HG03571 (cell line): ENCODE measurements at regions not wholly inside any gene's neighbourhood (a gene's known extent, or its start where the extent isn't known, plus 50 kb on each side); places are given as distances from the start of the nearest gene placed in this dataset.

Experiments used
- ATAC-seq: cut with Tn5 transposase; IDR thresholded peaks from one replicate; pipeline ENCODE4 v1.9.1; 2021; ENCODE audit not compliant: unreplicated experiment

DNA sequence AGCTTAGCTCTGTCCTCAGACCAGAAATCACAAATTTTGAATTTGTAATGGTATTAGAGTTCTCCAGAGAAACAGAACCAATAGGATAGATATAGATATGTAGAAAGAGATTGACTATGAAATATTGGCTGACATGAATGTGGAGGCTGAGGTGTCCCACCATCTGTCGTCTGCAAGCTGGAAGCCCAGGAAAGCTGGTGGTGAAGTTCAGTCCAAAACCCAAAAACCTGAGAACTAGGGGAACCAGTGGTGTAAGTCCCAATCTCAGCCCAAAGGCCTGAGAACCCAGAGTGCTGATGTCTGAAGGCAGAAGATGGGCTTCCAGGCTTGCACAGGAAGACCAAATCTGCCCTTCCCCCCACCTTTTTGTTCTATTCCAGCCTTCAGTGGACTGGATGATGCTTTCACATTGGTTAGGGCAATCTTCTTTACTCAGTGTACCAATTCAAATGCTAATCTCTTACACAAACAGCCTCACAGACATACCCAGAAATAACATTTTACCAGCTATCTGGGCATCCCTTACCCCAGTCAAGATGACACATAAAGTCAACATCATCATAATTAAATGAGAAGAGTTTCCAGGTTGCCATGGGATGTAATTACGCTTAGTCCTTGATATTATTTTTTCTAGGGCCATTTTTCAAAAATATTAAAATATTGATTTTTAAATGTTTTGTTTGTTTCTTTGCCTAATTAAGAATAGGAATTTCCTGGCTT is 570.8 kb downstream of the UTRN start:
- no peak for ATAC-seq

DNA sequence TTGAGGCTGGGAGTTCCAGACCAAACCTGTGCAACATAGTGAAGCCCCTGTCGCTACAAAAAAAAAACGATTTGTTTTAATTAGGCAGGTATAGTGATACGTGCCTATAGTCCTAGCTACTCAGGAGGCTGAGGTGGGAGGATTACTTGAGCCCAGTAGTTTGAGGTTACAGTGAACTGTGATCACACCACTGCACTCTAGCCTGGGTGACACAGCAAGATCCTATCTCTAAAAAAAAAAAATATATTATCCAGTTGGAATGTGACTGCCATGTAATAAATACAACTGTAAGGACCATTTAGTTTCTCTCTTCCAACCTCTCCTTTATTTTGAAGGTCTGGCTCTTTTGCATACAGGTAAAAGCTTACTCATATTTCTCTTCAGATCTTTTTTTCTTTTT is 571.5 kb downstream of the UTRN start:
- no peak for ATAC-seq

- no peak for ATAC-seq
Measured at GRCh38 chr6:144857086-144857485, 572.0 kb downstream of the UTRN start.

GRCh38 chr6:144862769-144863168 is 577.6 kb downstream of the UTRN start:
- ATAC-seq, result no peak

GRCh38 chr6:144867761-144868160 is 582.6 kb downstream of the UTRN start:
- ATAC-seq, result no peak

DNA sequence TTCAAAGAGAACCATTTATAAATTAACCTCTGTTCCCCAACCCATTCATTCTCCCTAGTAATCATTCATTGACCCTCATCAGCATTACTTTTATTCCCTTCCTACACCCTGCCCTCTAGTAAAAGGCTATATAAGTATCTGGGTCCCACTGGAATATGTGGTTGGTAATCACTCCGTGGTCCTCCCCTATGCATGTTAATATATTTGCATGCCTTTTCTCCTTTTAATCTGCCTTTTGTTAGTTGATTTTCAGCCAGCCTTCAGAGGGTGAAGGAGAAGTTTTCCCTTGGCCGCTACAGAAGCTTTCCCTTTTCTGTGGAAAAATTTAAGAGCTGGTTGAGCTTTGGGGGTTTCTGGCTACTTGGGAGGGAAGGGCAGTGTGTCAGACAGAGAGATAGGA is 585.6 kb downstream of the UTRN start:
- no peak for ATAC-seq

GRCh38 chr6:144873623-144874378 is 588.7 kb downstream of the UTRN start:
- no peak for ATAC-seq

GRCh38 chr6:144876689-144877088 is 591.6 kb downstream of the UTRN start:
- ATAC-seq, result no peak

DNA sequence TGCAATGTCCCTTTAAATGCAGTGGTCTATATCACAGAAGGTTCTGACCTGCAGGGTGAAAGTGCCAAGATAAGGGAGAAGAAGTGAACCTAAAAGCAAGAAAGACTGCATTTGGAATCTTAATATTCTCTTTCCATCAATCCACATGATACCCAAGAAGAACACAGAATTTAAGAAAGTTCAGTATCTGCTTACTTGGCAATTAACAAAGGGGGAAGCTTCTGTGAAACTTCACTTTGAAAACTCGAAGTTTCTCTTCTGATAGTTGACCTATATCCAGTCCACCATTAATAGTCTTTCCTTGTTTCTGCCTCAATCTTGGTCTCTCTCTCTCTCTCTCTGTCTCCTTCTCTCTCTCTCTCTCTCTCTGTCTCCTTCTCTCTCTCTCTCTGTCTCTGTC is 592.0 kb downstream of the UTRN start:
- ATAC-seq, result no peak

GRCh38 chr6:144878577-144878976 is 593.4 kb downstream of the UTRN start:
- ATAC-seq, result no peak

DNA sequence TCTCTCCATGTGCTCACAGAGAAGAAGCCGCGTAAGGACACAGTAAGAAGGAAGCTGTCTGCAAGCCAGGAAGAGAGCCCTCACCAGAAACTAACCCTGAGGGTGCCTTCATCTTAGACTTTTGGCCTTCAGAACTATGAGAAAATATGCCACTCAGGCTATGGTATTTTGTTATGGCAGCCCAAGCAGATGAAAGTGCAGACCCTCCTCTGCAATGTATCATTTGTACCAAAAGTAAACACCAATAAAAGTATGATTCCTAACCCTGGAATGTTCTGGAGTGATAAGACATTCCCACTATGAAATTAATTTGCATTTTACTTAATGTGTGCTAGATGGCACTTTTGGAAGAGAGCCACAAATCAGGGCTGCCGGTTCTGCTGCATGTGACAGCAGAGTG is 594.3 kb downstream of the UTRN start:
- ATAC-seq, result no peak

DNA sequence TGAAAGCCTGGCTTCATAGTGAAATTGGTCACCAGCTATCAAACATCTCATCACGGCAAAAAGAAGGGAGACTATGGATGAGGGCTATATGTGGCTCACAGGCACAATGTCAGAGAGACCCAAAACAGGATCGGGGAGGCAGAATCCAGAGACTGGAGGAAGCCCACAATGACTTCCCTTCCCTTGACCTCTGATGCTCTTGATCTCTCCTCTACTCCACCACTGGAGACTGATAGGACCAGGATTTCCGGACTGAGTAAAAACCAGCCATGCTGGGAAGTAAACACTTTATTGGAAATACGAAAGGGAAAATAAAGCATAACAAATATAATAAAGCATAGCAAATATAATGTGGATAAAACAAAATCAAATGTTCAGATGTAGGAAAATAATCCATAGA is 597.3 kb downstream of the UTRN start:
- no peak for ATAC-seq

GRCh38 chr6:144883915-144884314 is 598.8 kb downstream of the UTRN start:
- ATAC-seq, result no peak

DNA sequence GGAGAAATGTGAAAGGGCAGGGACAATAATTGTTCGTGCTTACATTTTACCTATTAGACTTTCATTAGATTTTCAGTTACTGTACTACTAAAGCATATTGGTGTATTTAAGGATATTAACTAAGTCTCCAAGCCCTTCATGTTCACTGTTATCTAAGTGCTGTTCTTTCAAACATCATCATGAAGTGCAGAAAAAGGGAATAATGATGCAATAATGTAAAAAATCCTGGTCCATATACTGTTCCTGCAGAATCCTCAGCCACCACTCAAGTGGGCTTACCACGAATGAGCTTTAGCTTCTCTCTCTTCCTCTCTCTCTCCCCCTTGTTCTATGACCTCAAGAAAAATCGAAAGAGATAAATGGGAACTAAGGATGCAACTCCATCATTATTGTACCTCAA is 600.7 kb downstream of the UTRN start:
- no peak for ATAC-seq

DNA sequence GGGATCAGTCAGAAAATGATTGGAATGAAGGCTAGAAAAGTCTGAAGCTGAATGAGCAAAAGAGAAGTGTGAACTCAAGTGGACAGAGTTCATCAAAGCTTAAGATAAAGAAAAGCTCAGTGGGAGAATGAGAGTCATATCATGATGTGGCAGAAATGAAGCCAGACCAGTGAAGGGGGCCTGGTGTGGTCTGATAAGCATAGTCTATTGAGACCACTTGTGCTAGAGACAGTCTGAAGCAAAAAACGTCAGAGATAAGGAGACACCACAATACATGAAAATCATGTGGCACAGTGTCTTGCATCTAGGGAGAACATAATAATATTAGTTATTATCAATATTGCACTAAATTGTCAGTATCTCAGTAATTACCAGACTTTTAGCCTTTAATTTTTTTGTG is 601.5 kb downstream of the UTRN start:
- no peak for ATAC-seq

DNA sequence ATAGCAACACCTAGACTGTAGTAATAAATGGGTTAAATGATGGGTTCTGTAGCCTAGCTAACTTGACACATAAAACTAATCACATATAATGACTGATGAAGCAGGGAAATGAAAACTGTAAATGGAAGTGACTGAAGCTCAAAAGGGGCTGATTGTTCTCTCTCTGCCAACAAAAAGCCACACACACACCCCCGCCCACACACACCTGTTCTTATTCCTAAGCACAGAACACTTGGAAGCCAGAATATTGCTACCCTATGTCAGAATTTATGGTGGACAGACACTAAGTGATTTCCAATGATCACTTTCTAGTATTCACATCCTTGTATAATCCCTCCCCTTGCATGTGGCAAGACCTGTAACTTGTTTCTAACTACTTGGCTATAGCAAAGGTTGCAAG is 603.5 kb downstream of the UTRN start:
- no peak for ATAC-seq

DNA sequence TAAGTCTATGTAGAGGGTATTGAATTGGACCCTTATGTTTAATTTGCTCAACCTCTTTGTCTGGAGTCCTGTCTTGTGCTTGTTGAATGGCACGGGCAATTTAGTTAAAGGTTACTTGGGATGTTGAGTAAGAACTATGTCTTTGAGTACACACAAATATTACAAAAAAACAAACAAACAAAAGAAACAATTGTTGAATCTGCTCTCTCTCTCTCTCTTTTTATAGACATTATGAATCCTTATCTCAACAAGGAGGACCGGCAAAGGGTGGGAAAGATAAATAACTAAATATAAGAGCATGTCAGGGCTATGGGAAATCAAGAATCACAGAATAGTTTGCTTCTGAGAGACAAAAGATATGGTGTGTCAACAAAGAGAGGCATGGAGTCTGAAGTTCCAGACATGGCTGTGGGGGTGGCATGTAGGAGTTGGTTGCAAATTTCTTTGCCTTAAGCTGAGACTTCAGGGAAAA is 608.6 kb downstream of the UTRN start:
- ATAC-seq, result no peak

GRCh38 chr6:144894240-144894639 is 609.1 kb downstream of the UTRN start:
- ATAC-seq, result no peak

DNA sequence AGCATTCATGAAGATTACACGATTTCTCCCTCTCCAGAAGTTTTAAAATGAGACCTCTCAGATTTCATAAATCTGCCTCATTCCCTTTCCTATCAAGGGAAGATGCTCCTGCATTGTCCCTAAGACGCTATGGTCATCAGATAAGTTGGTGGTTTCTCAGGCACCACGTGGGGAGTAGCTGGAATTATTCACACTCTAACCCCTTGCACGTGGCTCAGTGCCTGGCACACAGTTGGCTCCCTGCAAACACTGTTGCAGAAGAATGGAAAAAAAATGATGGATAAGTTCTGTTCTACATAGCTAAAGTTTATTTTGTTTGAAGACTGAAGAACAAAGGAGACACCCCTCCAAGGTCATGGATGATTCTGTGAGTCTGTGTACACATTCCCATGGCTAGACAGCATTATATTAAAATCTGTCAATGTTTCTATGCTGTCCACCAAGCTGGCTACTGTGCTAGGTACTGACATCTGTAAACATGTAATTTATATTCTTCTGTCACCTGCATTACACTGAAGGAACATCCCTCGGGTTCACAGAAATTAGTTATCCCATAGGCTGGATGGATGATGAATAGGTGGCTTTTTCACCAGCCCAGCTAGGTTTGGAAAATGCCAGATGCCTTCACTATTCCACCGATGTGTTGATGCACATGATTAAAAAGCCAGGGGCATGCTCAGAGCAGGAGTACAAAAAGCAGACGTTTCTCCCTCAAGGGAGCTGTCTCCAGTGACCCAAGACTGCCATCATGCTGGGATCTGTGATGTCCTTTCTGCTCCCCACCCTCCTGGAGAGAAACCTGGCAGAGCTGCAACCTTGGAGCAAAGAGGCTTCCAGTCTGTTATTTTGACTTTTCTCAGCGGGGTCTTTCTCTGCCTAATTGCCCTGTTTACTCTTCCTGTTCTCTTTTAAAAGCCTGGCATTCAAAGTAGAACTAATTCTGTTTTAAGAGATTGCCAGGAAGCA is 610.5 kb downstream of the UTRN start:
- ATAC-seq, result no peak

DNA sequence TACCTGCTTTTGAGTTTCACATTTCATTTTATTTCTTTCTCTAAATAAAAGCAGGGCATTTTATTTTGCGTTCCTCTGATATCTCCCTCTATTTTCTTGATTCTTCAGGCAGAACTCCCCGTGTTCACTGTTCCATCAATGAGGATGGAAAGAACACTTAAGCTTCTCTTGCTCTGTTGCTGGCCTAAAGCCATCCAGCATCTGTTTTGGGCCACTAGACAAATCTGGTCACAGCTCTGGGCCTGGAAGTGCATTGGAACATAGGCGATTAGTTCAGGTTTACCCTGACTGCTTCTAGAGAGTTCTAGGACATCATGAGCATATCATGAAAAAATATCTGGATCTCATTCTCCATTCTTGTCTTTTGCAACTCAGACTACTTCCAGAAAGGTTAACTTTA is 611.2 kb downstream of the UTRN start:
- no peak for ATAC-seq

DNA sequence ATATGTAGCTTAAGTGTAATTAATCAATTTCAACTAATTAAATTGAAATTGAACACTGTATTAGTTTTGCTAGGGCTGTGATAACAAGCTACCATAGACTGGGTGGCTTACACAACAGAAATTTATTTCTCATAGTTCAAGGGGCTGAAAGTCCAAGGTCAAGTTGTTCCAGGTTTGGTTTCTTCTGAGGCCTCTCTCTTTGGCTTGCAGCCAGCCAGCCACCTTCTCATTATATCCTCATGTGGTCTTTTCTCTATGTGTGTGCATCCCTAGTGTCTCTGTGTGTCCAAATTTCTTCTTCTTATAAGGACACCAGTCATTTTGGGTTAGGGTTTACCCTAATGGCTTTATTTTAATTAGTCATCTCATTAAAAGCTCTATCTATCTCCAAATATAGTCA is 611.7 kb downstream of the UTRN start:
- no peak for ATAC-seq
